ENCODE measurements at regions not wholly inside any gene's neighbourhood (a gene's known extent, or its start where the extent isn't known, plus 50 kb on each side); places are given as distances from the start of the nearest gene placed in this dataset.
A peak's percentile ranks its signal among the peaks of the same experiment; 100 is the strongest.

- no peaks in the 10 kb centered on the region for H3K27me3 ChIP-seq (ENCODE audit: control insufficient read depth, insufficient read depth, low read length)
- no peak for TF ChIP-seq CTCF (IDR thresholded peaks at IDR 0.05; ENCODE audit: borderline replicate concordance, extremely low read depth, insufficient read depth)
- DNase-seq (no peak), FAIRE-seq (no peak)
- no peak overlapping the region for H3K4me3 ChIP-seq (ENCODE audit: low read length in 3 of 3)
- no peaks in the 10 kb centered on the region for H3K36me3 ChIP-seq (ENCODE audit: control insufficient read depth in 2 of 3, insufficient read depth in 3 of 3, low read length in 3 of 3)
- H3K4me1 ChIP-seq (ENCODE audit: control insufficient read depth in 2 of 3, insufficient read depth in 2 of 3, low read depth in 1 of 3, low read length in 3 of 3) = no peaks in the 10 kb centered on the region
- no peak overlapping the region for H3K9ac ChIP-seq (ENCODE audit: low read length in 3 of 3)
- no peaks in the 10 kb centered on the region for H3K9me3 ChIP-seq (ENCODE audit: control insufficient read depth in 2 of 3, insufficient read depth in 1 of 3, low read length in 3 of 3)
- no peak overlapping the region for H3K27ac ChIP-seq (ENCODE audit: low read depth in 2 of 2, low read length in 2 of 2)
- intact Hi-C loops (cut with DNase I) = no loop called here
Observed at GRCh38 chr11:116242006-116242405, 530.8 kb downstream of the BUD13 start.

- H3K27me3 ChIP-seq (ENCODE audit: control insufficient read depth, insufficient read depth, low read length) = no peaks in the 10 kb centered on the region
- H3K9ac ChIP-seq (ENCODE audit: low read length in 3 of 3) = no peak overlapping the region
- no peaks in the 10 kb centered on the region for H3K36me3 ChIP-seq (ENCODE audit: control insufficient read depth in 2 of 3, insufficient read depth in 3 of 3, low read length in 3 of 3)
- intact Hi-C loops (cut with DNase I) = no loop called here
- no peaks in the 10 kb centered on the region for H3K9me3 ChIP-seq (ENCODE audit: control insufficient read depth in 2 of 3, insufficient read depth in 1 of 3, low read length in 3 of 3)
- FAIRE-seq (peak; percentile 32), DNase-seq (peak in 3 of 5 donors; percentile 43 to 75 (median 45))
- no peak overlapping the region for H3K27ac ChIP-seq (ENCODE audit: low read depth in 2 of 2, low read length in 2 of 2)
- no peak for TF ChIP-seq CTCF (IDR thresholded peaks at IDR 0.05; ENCODE audit: borderline replicate concordance, extremely low read depth, insufficient read depth)
- no peak overlapping the region for H3K4me3 ChIP-seq (ENCODE audit: low read length in 3 of 3)
- H3K4me1 ChIP-seq (ENCODE audit: control insufficient read depth in 2 of 3, insufficient read depth in 2 of 3, low read depth in 1 of 3, low read length in 3 of 3) = no peaks in the 10 kb centered on the region
Observed at GRCh38 chr11:116240710-116241109, 532.1 kb downstream of the BUD13 start.

GRCh38 chr11:116239247-116239646, 533.5 kb downstream of the BUD13 start:
- Histone ChIP-seq H3K36me3 (ENCODE audit: control insufficient read depth in 2 of 3, insufficient read depth in 3 of 3, low read length in 3 of 3) (no peaks in the 10 kb centered on the region), H3K9ac (ENCODE audit: low read length in 3 of 3) (no peak overlapping the region), H3K27ac (ENCODE audit: low read depth in 2 of 2, low read length in 2 of 2) (no peak overlapping the region), H3K4me3 (ENCODE audit: low read length in 3 of 3) (no peak overlapping the region), H3K4me1 (ENCODE audit: control insufficient read depth in 2 of 3, insufficient read depth in 2 of 3, low read depth in 1 of 3, low read length in 3 of 3) (no peaks in the 10 kb centered on the region), H3K9me3 (ENCODE audit: control insufficient read depth in 2 of 3, insufficient read depth in 1 of 3, low read length in 3 of 3) (no peaks in the 10 kb centered on the region), H3K27me3 (ENCODE audit: control insufficient read depth, insufficient read depth, low read length) (no peaks in the 10 kb centered on the region)
- intact Hi-C loops (cut with DNase I) = no loop called here
- FAIRE-seq = no peak
- no peak for DNase-seq
- TF ChIP-seq CTCF (IDR thresholded peaks at IDR 0.05; ENCODE audit: borderline replicate concordance, extremely low read depth, insufficient read depth) = no peak

GRCh38 chr11:116234989-116235568, 537.7 kb downstream of the BUD13 start:
- intact Hi-C loops (cut with DNase I) = no loop called here
- DNase-seq (no peak), FAIRE-seq (no peak)
- TF ChIP-seq CTCF (IDR thresholded peaks at IDR 0.05; ENCODE audit: borderline replicate concordance, extremely low read depth, insufficient read depth) = no peak
- Histone ChIP-seq H3K4me1 (ENCODE audit: control insufficient read depth in 2 of 3, insufficient read depth in 2 of 3, low read depth in 1 of 3, low read length in 3 of 3) (peaks cover 0 to 7% (median 0%) of the 10 kb centered on the region in 3 donors), H3K36me3 (ENCODE audit: control insufficient read depth in 2 of 3, insufficient read depth in 3 of 3, low read length in 3 of 3) (no peaks in the 10 kb centered on the region), H3K27me3 (ENCODE audit: control insufficient read depth, insufficient read depth, low read length) (no peaks in the 10 kb centered on the region), H3K9me3 (ENCODE audit: control insufficient read depth in 2 of 3, insufficient read depth in 1 of 3, low read length in 3 of 3) (no peaks in the 10 kb centered on the region), H3K9ac (ENCODE audit: low read length in 3 of 3) (no peak overlapping the region), H3K27ac (ENCODE audit: low read depth in 2 of 2, low read length in 2 of 2) (no peak overlapping the region), H3K4me3 (ENCODE audit: low read length in 3 of 3) (no peak overlapping the region)
